T-helper 9 cell (primary cell): ENCODE measurements at regions not wholly inside any gene's neighbourhood (a gene's known extent, or its start where the extent isn't known, plus 50 kb on each side); places are given as distances from the start of the nearest gene placed in this dataset.

Source experiments
- DNase-seq: peaks from one replicate; pipeline ENCODE4 v3.0.0-alpha.2; 2020

- no peak for DNase-seq
Measured at GRCh38 chr1:21346365-21347071, 56.3 kb upstream of the ECE1 start.

GRCh38 chr1:21344750-21345443 is 54.6 kb upstream of the ECE1 start:
- no peak for DNase-seq

- no peak for DNase-seq
Measured at GRCh38 chr1:21344098-21344749, 54.0 kb upstream of the ECE1 start.

- DNase-seq = no peak
Measured at GRCh38 chr1:21342961-21343838, 52.9 kb upstream of the ECE1 start.

- DNase-seq = no peak
Measured at GRCh38 chr1:21341517-21342078, 51.3 kb upstream of the ECE1 start.

GRCh38 chr1:21341022-21341421 is 50.8 kb upstream of the ECE1 start:
- DNase-seq = no peak

- no peak for DNase-seq
Measured at GRCh38 chr1:21340230-21340945, 50.1 kb upstream of the ECE1 start.
